ENCODE measurements at regions not wholly inside any gene's neighbourhood (a gene's known extent, or its start where the extent isn't known, plus 50 kb on each side); places are given as distances from the start of the nearest gene placed in this dataset.

DNA sequence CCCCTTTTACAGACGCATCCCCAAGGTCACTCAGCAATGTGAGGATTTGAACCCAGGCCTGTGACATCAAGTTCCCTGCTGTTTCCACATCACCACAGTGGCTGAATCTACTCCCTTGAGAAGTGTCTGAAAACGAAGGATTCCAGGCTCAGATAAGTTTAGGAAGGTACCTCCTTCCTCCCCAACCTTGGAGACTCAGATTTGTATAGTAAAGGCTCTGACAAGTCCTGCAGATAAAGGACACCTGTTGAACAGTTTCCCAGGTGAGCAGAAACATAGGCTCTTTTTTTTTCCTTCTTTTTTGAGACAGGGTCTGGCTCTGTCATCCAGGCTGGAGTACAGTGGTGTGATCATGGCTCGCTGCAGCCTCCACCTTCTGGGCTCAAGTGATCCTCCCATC lies 56.4 kb upstream of the PTPRS start:
- peaks cover 27% of the 10 kb centered on the region for H3K27me3 ChIP-seq (ENCODE audit: control insufficient read depth, insufficient read depth, low read length)
- no peaks in the 10 kb centered on the region for H3K36me3 ChIP-seq (ENCODE audit: control insufficient read depth, insufficient read depth, low read length)
- DNase-seq (ENCODE audit: low read depth), result no peak
- H3K4me3 ChIP-seq (ENCODE audit: low read depth, low read length), result no peak overlapping the region
- TF ChIP-seq, protein P1, sequence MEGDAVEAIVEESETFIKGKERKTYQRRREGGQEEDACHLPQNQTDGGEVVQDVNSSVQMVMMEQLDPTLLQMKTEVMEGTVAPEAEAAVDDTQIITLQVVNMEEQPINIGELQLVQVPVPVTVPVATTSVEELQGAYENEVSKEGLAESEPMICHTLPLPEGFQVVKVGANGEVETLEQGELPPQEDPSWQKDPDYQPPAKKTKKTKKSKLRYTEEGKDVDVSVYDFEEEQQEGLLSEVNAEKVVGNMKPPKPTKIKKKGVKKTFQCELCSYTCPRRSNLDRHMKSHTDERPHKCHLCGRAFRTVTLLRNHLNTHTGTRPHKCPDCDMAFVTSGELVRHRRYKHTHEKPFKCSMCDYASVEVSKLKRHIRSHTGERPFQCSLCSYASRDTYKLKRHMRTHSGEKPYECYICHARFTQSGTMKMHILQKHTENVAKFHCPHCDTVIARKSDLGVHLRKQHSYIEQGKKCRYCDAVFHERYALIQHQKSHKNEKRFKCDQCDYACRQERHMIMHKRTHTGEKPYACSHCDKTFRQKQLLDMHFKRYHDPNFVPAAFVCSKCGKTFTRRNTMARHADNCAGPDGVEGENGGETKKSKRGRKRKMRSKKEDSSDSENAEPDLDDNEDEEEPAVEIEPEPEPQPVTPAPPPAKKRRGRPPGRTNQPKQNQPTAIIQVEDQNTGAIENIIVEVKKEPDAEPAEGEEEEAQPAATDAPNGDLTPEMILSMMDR (IDR thresholded peaks at IDR 0.05; ENCODE audit: insufficient read depth, low read length, poor library complexity, severe bottlenecking), result no peak

DNA sequence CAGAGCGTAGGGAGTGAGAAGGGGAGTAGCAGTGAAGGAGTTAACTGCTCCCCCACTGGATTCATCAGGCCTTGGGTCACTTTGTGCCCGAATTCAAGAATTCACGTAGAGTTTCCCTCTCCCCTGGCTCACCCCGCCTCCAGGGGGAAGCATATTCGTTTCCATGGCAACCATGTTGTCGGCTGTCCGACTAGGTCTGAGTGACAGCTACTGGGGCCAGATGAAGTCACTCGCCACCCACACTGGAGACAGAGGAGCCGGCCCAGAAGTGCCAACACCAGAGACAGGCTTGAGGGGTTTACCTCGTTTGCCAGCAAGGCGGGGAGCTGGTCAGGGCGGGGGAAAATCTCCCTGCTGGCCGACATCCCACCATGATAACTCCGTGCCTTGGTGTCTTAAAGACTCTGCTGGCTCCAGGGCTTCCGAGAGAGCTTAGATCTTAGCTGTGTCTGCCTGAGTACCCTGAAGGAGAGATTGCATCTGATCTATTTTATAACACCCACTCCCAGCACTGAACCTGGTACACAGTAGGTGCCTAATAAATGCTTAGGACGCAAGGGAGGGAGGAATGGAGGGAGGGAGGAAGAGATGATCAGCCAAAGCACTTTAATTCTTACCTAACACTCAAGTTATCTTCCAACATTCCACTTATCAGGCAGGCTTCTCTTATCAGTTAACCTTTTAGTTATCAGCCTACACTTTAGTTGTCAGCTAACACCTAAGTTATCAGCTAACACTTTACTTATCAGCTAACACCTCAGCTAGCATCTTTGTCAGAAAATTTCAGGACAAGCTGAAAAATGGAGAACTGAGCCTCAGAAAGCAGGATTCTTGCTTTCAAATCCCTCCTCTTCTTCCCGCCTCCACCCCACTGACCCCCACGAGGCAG lies 57.2 kb upstream of the ZNRF4 start:
- TF ChIP-seq, protein P1 (IDR thresholded peaks at IDR 0.05; ENCODE audit: insufficient read depth, low read length, poor library complexity, severe bottlenecking), result no peak
- no peaks in the 10 kb centered on the region for H3K36me3 ChIP-seq (ENCODE audit: control insufficient read depth, insufficient read depth, low read length)
- no peak overlapping the region for H3K4me3 ChIP-seq (ENCODE audit: low read depth, low read length)
- no peak for DNase-seq (ENCODE audit: low read depth)
- peaks cover 25% of the 10 kb centered on the region for H3K27me3 ChIP-seq (ENCODE audit: control insufficient read depth, insufficient read depth, low read length)

DNA sequence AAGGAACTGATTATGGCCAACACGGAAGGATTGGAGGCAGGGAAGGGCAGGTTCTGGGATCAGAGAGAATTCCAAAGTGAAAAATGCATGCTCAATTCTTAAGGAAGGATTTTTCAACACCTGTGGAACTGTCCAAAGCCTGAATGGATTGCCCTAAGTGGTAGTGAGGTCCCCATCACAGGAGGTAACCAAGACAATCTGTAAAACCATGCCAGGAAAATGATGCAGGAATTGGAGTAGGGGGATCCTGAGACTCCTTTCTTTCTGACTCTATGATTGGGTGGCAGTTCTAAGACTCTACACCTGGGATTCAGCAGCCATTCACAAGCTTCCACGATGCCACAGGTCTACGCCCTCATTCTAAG lies 56.5 kb upstream of the ZNRF4 start:
- Histone ChIP-seq H3K4me3 (ENCODE audit: low read depth, low read length) (no peak overlapping the region), H3K36me3 (ENCODE audit: control insufficient read depth, insufficient read depth, low read length) (no peaks in the 10 kb centered on the region), H3K27me3 (ENCODE audit: control insufficient read depth, insufficient read depth, low read length) (peaks cover 25% of the 10 kb centered on the region)
- TF ChIP-seq, protein P1 (IDR thresholded peaks at IDR 0.05; ENCODE audit: insufficient read depth, low read length, poor library complexity, severe bottlenecking), result no peak
- no peak for DNase-seq (ENCODE audit: low read depth)

DNA sequence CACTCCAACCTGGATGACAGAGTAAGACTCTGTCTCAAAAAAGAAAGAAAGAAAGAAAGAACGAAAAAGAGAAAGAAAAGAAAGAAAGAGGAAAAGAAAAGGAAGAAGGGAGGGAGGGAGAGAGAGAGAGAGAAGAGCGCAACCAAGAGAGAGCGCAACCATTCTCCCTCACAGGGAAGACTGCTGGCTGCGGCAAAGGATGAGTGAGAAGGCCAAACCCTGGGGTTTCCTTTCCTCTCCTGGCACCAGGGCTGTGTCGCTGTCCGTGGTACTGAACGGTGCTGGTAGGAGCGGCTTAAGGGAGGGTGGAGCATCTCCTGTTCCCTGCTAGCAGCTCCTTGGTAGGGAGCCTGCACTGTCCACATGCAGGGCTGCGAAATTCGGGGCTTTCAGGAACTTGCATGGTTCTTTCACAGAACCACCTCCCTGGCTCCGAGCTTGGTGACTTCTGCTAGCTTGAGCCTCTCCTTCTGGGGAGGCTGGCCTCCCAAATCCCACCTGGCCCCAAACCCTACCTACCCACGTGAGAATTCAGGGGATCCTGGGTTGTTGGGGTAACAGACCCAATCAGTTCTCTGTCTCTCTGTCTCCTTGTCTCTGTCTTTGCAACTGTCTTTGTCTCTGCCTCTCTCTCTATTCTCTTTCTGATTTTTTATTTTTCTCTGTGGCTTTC lies 51.1 kb upstream of the ZNRF4 start:
- no peak overlapping the region for H3K4me3 ChIP-seq (ENCODE audit: low read depth, low read length)
- DNase-seq (ENCODE audit: low read depth), result peak; percentile 34
- H3K27me3 ChIP-seq (ENCODE audit: control insufficient read depth, insufficient read depth, low read length), result no peaks in the 10 kb centered on the region
- H3K36me3 ChIP-seq (ENCODE audit: control insufficient read depth, insufficient read depth, low read length), result no peaks in the 10 kb centered on the region
- TF ChIP-seq, protein P1 (IDR thresholded peaks at IDR 0.05; ENCODE audit: insufficient read depth, low read length, poor library complexity, severe bottlenecking), result no peak

All from kidney epithelial cell (primary cell).